OCI-LY3 (cell line): ENCODE measurements at regions not wholly inside any gene's neighbourhood (a gene's known extent, or its start where the extent isn't known, plus 50 kb on each side); places are given as distances from the start of the nearest gene placed in this dataset.
A peak's percentile ranks its signal among the peaks of the same experiment; 100 is the strongest.

Source experiments
- H2AFZ ChIP-seq: fragments of 200-600, 300-600 bp; shearing (Covaris generic); 2 replicates; pipeline ENCODE4 v1.6.0; 2014; ENCODE audit warnings: antibody characterized with exemption, low read depth, low read length
- H3K27ac ChIP-seq: fragments of 200-600, 300-600 bp; sonication (generic); 2 replicates; pipeline ENCODE4 v1.5.1; 2014; ENCODE audit warnings: mild to moderate bottlenecking, low read length, moderate library complexity, mixed read lengths
- H3K27me3 ChIP-seq: fragments of 200-600, 300-600 bp; sonication (generic); 2 replicates; pipeline ENCODE4 v1.6.1; 2014; ENCODE audit warnings: low read depth, low read length, mixed read lengths
- H3K36me3 ChIP-seq: fragments of 200-600, 300-600 bp; sonication (generic); replicated peaks from 2 replicates; pipeline ENCODE3; 2014; ENCODE audit warnings: low read depth, low read length, mixed read lengths
- H3K4me1 ChIP-seq: fragments of 300-600, 200-600 bp; sonication (generic); 2 replicates; pipeline ENCODE4 v1.6.1; 2014; ENCODE audit warnings: low read length, mixed read lengths
- H3K4me2 ChIP-seq: fragments of 200-600, 300-600 bp; sonication (generic); 2 replicates; pipeline ENCODE4 v1.6.1; 2014; ENCODE audit warnings: low read length, mixed read lengths
- H3K4me3 ChIP-seq: fragments of 300-600, 200-600 bp; sonication (generic); 2 replicates; pipeline ENCODE4 v1.5.1; 2014; ENCODE audit warnings: antibody characterized with exemption, mild to moderate bottlenecking, low read length, moderate library complexity
- H3K79me2 ChIP-seq: fragments of 300-600, 200-600 bp; shearing (Covaris generic); 2 replicates; pipeline ENCODE4 v1.6.1; 2014; ENCODE audit warnings: mild to moderate bottlenecking, low read length, mixed read lengths
- H3K9ac ChIP-seq: fragments of 300-600, 200-600 bp; shearing (Covaris generic); 2 replicates; pipeline ENCODE4 v1.6.0; 2014; ENCODE audit warnings: mild to moderate bottlenecking, low read length, moderate library complexity
- H3K9me3 ChIP-seq: fragments of 200-600, 300-600 bp; shearing (Covaris generic); 2 replicates; pipeline ENCODE4 v1.6.1; 2014; ENCODE audit warnings: low read length, mixed read lengths; ENCODE audit not compliant: insufficient read depth
- H4K20me1 ChIP-seq: fragments of 200-600, 300-600 bp; sonication (generic); 2 replicates; pipeline ENCODE4 v1.6.1; 2016; ENCODE audit warnings: low read length, mixed read lengths; ENCODE audit not compliant: insufficient read depth
- EZH2phosphoT487 ChIP-seq: fragments of 200-600 bp; shearing (Covaris generic); IDR thresholded peaks from 2 replicates; pipeline ENCODE4 v1.6.1; 2018; ENCODE audit warnings: antibody characterized with exemption, mixed run types, low read depth
- TF ChIP-seq, protein P1 (sequence below): fragments of 200-600, 300-600 bp; sonication (generic); IDR thresholded peaks from 2 replicates; pipeline ENCODE4 v1.5.1; 2014; ENCODE audit warnings: antibody characterized with exemption, low read length, low read depth

- TF ChIP-seq EZH2phosphoT487: no peak
- TF ChIP-seq, protein P1, sequence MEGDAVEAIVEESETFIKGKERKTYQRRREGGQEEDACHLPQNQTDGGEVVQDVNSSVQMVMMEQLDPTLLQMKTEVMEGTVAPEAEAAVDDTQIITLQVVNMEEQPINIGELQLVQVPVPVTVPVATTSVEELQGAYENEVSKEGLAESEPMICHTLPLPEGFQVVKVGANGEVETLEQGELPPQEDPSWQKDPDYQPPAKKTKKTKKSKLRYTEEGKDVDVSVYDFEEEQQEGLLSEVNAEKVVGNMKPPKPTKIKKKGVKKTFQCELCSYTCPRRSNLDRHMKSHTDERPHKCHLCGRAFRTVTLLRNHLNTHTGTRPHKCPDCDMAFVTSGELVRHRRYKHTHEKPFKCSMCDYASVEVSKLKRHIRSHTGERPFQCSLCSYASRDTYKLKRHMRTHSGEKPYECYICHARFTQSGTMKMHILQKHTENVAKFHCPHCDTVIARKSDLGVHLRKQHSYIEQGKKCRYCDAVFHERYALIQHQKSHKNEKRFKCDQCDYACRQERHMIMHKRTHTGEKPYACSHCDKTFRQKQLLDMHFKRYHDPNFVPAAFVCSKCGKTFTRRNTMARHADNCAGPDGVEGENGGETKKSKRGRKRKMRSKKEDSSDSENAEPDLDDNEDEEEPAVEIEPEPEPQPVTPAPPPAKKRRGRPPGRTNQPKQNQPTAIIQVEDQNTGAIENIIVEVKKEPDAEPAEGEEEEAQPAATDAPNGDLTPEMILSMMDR: no peak
- Histone ChIP-seq H3K27me3 (peaks cover 7% of the 10 kb centered on the region; the same call in 1 of the 2 replicates), H4K20me1 (no peaks in the 10 kb centered on the region), H3K9me3 (no peaks in the 10 kb centered on the region), H3K9ac (no peak overlapping the region), H3K4me2 (no peak overlapping the region), H3K4me3 (no peak overlapping the region), H2AFZ (no peak overlapping the region), H3K36me3 (no peaks in the 10 kb centered on the region), H3K4me1 (no peaks in the 10 kb centered on the region), H3K27ac (no peak overlapping the region), H3K79me2 (no peaks in the 10 kb centered on the region)
Measured at GRCh38 chrX:14124562-14124961, 94.9 kb upstream of the GEMIN8 start.

DNA sequence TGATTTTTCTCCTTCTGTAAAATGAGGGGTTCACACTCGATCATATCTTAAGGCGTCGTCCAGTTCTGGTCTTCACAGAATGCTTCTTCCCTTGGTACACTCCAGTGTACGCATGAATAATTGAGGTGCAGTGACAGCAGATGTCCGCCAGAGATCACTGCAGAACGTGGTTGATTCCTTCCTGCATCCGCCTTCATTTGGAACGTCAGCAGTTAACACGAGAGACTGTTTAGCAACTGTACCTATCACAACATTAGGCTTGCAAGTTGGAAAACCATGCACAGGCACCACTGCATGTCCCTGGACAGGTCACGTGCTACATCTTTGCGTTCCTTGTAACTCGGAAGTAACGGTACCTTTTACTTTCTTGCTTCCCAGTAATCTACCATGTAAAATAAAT, 66.0 kb upstream of the GEMIN8 start:
- Histone ChIP-seq H3K79me2 (no peaks in the 10 kb centered on the region), H2AFZ (peak overlapping the region; percentile 91), H3K9me3 (no peaks in the 10 kb centered on the region), H3K4me3 (peak overlapping the region; percentile 68), H3K4me1 (no peaks in the 10 kb centered on the region), H3K27me3 (peaks cover 11% of the 10 kb centered on the region), H3K9ac (peak overlapping the region; percentile 14; the same call in 1 of the 2 replicates), H3K27ac (no peak overlapping the region), H3K36me3 (no peaks in the 10 kb centered on the region), H4K20me1 (no peaks in the 10 kb centered on the region), H3K4me2 (peak overlapping the region; percentile 74)
- no peak for TF ChIP-seq EZH2phosphoT487
- TF ChIP-seq, protein P1: peak; percentile 72

DNA sequence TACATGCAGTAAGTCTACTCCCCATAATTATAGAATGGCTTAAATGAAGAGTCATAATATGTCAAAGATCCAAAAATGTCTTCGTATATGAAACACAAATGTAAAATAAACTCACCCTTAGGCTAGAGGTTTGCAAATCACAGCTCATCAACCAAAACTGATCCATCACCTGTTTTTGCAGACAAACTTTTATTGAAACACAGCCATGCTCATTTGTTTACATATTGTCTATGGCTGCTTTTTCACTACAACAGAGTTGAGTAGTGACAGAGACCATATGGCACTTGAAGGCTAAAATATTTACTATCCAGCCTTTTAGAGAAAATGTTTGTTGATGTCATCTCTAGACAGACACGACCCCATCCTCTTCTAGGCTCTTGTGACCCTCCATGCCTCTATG, 64.5 kb upstream of the GEMIN8 start:
- Histone ChIP-seq H3K4me1 (no peaks in the 10 kb centered on the region), H2AFZ (no peak overlapping the region), H3K4me3 (no peak overlapping the region), H3K27ac (no peak overlapping the region), H3K9ac (no peak overlapping the region), H3K4me2 (no peak overlapping the region), H4K20me1 (no peaks in the 10 kb centered on the region), H3K9me3 (no peaks in the 10 kb centered on the region), H3K27me3 (peaks cover 11% of the 10 kb centered on the region), H3K79me2 (no peaks in the 10 kb centered on the region), H3K36me3 (no peaks in the 10 kb centered on the region)
- TF ChIP-seq, protein P1: no peak
- TF ChIP-seq EZH2phosphoT487: no peak

DNA sequence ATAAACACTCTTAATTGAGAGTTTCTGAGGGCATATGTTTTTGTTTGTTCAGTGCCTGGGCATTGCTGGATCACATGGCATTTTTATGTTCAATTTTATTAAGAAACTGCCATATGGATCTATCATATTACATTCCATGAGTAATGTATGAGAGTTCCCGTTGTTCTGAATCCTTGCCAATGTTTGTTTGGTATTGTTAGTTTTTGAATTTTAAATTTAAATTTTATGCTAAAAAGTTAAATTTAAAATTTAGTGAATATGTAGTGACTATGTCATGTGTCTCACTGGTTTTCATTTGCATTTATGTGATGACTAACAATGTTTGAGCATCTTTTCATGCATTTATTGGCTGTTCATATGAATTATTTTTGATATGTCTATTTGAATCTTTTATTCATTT, 54.8 kb upstream of the GEMIN8 start:
- Histone ChIP-seq H4K20me1 (no peaks in the 10 kb centered on the region), H3K4me2 (no peak overlapping the region), H3K4me1 (no peaks in the 10 kb centered on the region), H3K79me2 (no peaks in the 10 kb centered on the region), H3K9me3 (no peaks in the 10 kb centered on the region), H2AFZ (no peak overlapping the region), H3K27me3 (no peaks in the 10 kb centered on the region), H3K4me3 (no peak overlapping the region), H3K36me3 (no peaks in the 10 kb centered on the region), H3K27ac (no peak overlapping the region), H3K9ac (no peak overlapping the region)
- TF ChIP-seq, protein P1: no peak
- no peak for TF ChIP-seq EZH2phosphoT487
